GM19455 (cell line): ENCODE measurements at regions not wholly inside any gene's neighbourhood (a gene's known extent, or its start where the extent isn't known, plus 50 kb on each side); places are given as distances from the start of the nearest gene placed in this dataset.

ENCODE experiments used
- ATAC-seq: cut with Tn5 transposase; IDR thresholded peaks from one replicate; pipeline ENCODE4 v1.9.1; 2021; ENCODE audit not compliant: unreplicated experiment

DNA sequence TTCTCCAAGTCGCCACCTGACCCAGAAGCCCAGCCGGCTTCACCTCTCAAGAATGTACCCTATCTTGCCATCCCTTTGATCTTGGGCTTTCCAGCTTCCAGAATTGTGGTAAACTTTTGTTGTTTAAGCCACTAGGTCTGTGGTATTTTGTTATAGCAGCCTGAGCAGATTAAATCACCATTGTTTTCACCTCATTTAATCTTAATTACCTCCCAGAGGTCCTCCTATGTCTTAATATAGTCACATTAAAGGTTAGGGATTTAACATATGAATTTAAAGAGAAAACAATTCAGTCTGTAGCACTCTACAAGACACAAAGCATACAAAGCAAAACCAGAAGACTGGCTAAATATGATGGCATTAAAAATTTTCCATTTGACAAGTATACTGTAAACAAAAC, 123.4 kb upstream of the CADM2 start:
- no peak for ATAC-seq

DNA sequence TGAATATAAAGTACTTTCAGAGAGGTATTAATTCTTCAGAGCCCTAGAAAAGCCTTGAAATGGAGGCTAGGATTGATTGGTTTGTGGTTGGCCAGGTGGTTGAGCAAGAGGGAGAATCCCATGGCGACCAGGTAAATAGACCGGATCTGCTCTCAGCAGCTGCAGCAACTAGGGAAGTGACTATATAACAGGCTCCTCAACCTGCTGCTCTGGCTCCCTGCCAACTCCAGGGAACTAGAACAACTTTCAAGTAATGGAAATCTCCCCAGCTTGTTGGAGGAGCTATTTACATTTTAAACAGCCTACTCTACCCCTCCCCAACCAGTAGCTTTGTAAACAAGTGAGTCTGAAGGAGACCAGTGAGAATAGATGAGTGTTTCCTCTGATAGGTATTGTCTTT, 121.8 kb upstream of the CADM2 start:
- ATAC-seq = no peak

DNA sequence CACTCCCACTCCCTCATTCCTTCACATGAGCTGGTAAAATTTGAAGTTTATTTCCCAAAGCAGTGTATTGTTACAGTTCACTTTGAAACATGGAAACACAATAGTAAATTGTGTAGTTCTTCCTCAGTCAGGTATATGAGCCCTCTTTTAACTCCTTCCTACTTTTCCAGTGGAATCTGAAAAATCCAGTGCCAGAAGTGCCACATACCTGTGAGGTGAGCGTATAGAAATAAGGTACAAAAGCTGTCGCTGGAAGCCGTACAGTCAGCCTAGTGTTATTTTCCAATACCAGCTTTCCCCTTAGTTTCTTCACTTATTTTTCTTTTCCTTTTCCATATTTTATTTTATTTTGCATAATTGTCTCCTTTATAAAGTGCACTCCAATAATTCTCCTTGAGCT, 81.7 kb upstream of the CADM2 start:
- ATAC-seq = no peak

DNA sequence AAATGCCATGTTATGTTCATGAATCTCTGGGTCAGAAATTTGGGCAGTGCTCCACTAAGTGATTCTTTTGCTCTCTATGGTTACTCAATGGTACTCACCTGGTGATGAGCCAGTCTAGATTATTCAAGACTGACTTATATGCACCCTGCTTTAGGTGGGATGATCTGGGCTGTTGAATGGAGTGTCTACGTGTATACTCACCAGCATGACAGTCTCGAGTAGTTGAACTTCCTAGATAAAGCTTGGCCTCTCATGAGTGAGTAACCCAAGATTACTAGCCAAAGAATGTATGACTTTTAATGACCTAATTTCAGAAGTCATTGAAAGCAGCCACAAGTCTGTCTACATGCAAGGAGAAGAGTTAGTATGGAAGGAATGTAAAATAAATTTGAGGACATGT, 77.5 kb upstream of the CADM2 start:
- ATAC-seq = no peak

DNA sequence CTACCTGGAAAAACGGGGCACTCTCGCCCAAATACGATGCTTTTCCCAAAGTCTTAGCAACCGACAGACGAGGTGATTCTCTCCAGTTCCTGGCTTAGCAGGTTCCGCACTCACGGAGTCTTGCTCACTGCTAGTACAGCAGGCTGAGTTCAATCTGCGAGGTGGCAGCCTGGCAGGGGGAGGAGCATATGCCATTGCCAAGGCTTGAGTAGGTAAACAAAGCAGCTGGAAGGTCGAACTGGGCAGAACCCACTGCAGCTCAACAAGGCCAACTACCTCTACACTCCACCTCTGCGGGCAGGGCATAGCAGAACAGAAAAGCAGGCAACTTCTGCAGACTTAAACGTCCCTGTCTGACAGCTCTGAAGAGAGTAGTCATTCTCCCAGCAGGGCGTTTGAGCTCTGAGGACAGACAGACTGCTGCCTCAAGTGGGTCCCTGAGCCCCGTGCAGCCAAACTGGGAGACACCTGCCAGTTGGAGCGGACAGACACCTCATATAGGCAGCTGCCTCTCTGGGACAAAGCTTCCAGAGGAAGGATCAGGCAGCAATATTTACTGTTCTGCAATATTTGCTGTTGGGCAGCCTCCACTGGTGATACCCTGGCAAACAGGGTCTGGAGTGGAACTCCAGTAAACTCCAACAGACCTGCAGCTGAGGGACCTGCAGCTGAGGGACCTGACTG, 73.4 kb upstream of the CADM2 start:
- no peak for ATAC-seq

DNA sequence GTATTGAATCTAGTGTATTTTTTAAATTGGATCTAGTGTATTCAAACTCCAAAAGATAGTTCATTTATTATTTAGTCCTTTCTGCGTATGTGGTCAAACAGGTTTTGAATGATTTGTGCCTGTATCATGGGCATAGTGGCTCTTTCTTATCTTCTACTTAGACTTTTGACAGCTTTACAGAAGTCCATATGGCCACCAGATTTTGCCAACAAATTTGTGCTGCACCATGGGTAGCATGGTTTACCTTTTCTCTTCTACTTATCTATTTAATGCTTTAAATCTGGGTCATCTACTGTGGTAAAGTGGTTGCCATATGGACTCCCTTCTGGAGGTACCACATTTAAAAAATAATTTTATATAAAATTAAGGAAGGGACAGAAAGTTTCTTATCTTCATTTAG, 66.9 kb upstream of the CADM2 start:
- no peak for ATAC-seq

DNA sequence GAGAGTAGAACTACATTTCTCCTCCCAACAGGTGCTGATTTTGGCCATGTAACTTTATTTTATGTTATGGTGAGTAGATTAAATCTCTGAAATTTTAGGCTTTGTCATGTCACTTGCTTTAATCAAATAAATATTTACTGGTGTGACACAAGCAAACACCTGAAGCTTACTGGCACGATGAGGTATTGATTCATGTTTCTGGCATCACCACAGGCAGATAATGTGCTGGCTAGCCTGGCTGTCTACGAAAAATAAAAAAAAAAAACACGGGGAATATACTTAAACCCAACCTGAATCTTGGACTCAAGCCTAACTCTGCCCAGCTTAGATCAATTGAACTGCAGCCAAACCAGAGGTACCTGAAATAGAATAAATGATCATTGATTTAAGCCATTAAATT, 65.6 kb upstream of the CADM2 start:
- ATAC-seq = no peak

DNA sequence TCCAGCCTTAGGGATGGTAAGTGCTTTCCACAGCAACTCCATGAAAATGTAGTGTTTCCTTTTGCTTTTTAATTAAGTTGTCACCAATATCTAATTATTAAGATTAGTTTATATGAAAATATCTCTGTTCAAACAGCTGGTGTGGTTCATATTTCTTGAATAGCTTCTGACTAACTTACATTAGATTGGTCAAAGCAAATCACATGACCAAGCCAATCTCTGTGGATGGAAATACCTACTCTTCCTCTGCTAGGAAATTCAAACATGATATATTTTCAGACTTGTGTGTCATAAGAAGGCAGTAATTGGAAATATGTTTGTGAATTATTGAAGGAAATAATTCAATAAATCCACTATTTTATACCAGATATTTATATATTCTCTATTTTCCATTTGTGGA, 54.6 kb upstream of the CADM2 start:
- no peak for ATAC-seq

DNA sequence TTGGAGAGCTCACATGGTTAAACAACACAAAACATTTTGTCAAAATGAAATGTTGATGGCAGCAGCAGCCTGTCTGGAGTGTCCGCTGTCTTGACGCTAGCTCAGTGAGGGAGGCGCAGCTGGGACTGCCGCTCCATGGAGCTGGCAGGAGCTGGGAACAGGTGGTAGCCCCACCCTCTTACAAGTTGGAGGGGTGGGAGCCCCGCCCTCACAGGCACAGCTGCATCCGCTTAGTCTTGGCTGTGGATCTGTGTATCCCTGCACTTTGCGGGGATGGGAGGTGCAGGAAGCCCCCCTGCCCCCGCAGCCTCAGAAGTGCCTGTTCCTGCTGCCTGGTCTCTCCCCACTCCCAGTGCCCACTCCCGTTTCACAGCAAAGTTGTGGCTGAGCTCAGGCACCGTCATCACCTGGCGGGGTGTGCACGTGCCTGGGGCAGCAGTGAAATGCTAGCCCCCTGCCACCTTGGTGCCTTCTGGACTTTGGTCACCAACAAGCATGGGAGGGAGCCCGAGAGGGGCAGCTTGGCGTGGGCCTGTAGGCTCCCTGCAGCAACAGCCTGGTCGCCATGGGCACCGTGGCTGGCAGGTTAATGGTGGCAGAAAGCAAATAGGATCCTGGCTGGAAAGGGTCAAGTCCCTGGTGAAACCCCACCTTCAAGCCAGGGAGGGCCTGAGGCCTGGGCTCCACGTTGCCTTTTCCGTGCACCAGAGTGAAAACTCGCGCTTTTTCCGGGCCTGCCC, 53.8 kb upstream of the CADM2 start:
- no peak for ATAC-seq

DNA sequence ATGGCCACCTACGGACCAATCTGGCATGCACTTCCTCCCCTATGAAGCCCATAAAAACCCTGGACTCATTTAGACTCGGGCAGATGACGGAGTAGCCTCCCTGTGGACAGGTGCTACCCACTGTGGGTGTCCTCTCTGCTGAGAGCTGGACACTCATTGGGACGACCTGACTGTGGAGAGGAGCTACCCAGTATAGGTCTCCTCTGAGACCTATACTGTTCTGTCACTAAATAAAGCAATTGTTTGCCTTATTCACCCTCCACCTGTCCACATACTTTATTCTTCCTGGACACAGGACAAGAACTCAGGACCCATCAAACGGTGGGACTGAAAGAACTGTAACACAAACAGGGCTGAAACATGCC, 53.3 kb upstream of the CADM2 start:
- ATAC-seq = no peak

DNA sequence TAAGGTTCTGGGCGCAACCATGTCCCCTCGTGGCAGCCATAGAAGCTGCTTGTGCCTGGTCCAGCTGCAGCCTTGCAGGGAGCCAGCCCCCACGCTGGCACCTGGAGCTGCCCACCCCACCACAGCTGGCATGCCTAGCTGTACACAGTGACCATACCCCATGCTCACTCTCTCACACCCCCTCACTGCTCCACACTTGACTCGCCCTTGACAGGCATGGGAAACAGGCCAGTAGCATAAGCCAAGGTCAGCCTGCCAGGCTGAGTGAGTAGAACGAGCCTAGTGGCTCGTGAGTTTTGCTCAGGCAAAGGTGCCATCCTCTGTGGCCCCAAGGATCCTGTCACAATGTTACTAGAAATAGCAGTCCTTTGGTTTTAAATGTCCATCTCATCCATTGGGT, 52.7 kb upstream of the CADM2 start:
- no peak for ATAC-seq
